GM21360 (cell line): ENCODE measurements at regions not wholly inside any gene's neighbourhood (a gene's known extent, or its start where the extent isn't known, plus 50 kb on each side); places are given as distances from the start of the nearest gene placed in this dataset.
"Not testable (repeated sequence)": the region's sequence is repeated elsewhere in the genome, so short reads cannot be mapped to it uniquely, and the experiment has no call there.

Source experiments
- ATAC-seq: cut with Tn5 transposase; IDR thresholded peaks from one replicate; pipeline ENCODE4 v1.9.1; 2021; ENCODE audit warnings: mild to moderate bottlenecking, moderate library complexity; ENCODE audit not compliant: unreplicated experiment

- ATAC-seq, result no peak
Observed at GRCh38 chr3:181974198-181974597, 262.5 kb downstream of the SOX2 start.

DNA sequence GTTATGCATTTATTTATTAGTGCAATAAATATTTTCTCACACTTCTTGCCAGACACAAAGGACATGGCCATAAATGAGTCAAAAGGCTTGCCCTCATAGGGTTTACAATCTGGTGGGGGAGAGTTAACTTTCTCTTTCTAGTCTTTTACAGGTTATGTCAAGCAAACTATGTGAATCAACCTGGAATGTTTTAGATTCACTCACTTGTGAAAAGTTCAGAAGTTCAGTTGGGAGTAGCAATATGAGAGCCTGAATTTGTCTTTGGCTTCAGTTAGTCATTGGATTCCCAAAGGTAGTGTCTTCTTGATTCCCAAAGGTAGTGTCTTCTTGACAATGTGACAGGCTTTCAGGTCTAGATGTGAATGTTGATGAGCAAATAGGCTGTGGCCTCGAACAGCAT, 264.8 kb downstream of the SOX2 start:
- ATAC-seq, result no peak

DNA sequence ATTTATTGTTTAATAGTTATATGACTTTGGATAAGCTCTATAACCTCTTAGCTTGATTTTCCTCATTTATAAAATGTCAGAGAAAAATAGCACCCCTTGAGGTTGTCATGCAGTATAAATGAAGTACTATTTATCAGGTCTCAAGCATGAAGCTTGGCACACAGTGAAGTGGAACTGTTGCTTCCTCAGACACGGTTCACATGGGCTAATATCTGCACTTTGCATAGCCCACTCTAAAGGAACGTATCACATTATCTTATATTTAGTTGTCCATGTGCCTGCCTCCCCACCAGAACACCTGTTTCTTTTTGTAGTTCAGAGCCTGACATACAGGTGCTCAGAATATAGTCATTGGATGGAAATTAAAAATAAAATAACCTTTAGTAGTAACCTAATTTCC, 273.7 kb downstream of the SOX2 start:
- no peak for ATAC-seq

GRCh38 chr3:181987736-181988135, 276.0 kb downstream of the SOX2 start:
- no peak for ATAC-seq

DNA sequence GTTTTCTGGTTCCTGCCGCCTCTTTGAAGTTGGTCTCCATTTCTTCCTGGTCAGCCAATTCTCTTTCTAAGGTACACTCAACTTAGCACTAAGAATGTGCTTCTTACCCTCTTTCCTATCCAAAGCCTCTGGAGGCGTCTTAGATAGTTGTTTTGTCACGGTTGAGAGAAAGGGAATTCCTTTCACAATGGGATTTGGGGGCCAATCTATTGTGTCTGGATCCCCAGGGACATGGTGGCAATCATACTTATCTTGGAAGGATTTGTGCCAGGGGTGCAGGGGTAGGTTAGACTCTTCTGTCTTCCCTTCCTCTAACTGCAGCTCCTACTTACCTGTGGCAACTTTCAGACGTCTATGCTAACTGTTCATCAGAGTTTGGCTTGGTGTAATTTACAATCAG, 287.1 kb downstream of the SOX2 start:
- no peak for ATAC-seq

DNA sequence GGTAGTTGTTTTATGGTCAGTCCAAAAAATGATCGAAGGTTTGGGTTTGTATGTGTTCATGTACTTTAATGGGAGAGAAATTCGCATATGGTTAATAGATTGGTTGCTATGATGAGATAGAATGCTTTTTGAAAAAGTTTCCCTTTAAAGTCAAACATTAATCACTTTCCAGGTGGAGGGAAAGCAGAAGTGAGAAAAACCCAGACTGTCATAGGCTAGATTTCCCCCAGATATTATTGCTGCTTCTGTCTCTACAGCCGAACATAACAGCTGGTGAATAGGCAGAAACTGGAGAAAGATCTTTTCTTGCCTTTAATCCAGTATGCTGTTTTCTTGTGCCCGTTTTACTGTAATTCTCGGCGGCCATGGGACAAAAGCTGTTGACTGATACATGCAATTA, 287.6 kb downstream of the SOX2 start:
- peak; percentile 54 for ATAC-seq

DNA sequence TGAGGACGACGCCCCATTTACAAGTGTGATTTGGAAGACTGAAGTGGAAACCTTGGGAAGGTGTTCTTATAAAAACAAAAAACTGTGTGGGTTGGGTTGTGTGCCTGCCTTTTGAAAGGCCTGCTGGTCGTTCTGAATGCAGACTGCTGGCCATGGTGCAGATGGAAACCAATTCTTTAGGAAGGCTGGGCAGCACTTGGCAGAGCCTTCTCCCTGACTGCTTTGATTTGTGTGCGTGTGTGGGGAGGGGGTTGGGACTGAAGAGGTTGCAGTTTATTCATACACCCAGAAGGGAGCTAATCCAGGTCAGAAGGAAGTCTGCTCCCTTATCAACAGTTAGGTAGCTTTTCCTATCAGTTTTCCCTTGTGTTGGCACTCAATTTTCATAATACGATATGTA, 288.7 kb downstream of the SOX2 start:
- ATAC-seq, result no peak

DNA sequence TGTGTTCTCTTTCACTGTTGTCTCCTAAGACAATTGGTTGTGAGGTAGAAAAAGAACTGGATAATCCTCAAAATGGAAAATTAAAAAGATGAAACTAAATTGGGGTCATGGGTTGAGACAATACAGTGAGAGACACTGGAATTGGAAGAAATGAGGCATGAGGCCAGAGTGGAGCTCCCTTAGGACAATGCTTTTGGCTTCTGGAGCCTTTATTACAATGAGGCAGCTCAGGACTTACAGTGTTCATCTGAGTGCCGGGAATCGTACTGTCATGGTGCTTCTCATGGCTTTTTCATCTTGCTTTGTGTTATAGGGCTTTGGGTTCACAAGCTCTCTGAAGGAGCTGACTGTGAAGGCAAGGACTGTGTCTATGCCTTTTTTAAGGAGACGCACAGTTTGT, 293.5 kb downstream of the SOX2 start:
- ATAC-seq, result no peak

DNA sequence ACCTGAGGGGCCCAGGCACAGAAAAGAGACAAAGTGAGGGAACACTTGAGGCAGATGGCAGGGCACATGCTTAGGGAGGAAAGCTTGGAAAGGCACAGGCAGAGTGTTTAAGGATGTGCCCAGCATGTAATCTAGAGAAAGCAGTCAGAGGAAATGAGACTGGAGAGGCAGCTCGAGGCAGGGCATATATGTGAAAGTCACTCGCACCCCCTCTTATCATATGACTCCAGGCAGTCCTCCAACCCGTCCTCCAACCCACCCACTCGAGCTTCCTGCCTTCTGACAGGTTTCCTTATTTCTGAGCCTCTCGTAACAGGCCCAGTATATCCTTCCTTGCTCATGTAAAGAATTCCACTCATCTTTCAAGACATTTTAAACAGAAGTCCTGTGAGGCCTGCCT, 294.0 kb downstream of the SOX2 start:
- no peak for ATAC-seq

- ATAC-seq, result no peak
Observed at GRCh38 chr3:182006431-182006830, 294.7 kb downstream of the SOX2 start.

DNA sequence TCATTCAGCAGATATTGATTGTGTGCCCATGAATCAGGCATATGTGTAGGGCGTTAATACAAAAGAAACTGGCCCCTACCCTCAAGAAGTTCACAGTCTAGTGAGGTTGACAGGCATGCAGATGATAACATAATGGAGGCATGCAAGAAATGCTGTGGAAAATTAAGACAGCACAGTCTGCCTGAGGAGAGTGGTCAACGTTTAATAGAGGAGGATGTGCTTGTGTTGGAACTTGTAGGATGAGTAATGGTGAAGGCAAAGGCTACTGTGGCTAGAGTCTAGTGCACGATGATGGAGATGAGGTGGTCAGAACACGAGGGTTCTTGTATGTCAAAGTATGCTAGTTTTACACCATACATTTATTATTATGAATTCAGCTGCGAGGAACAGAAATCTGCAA, 295.7 kb downstream of the SOX2 start:
- no peak for ATAC-seq

DNA sequence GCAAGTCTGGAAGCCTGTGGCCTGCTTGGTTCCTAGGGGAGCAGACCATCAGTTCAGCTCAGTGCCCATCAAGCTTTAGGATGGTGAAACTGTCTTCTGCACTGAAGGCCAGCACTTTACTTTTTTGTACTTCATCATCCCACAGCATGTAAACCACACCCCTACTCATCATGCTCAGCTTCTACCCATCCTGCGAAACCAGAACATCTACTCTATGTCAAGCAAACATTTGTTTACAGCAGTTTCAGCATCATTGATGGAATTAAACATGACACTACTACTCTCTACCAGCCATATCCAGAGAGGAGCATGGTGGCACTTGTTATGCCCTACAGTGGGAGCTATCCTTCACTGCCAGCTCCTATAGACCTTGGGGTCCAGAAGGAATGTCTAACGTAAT, 306.6 kb downstream of the SOX2 start:
- no peak for ATAC-seq

GRCh38 chr3:182019926-182020325, 308.2 kb downstream of the SOX2 start:
- ATAC-seq, result no peak

DNA sequence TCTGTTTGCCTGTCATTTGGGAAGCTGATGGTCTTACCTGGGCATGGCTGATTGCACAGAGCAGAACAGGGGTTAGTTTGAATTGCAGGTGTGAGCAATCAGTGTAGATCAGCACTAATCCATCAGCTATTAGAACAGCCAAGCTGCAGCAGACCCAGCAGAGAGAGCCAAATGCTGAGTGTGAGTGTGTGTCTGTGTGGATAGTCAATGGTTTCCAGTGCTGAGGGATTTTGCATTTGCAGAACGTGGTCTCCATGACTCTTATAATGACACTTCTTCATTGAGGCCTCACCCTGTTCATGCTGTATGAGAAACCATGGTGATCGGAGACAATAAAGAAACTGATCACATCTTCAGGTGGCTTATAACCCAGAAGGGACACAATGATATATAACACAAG, 312.1 kb downstream of the SOX2 start:
- ATAC-seq, result no peak

DNA sequence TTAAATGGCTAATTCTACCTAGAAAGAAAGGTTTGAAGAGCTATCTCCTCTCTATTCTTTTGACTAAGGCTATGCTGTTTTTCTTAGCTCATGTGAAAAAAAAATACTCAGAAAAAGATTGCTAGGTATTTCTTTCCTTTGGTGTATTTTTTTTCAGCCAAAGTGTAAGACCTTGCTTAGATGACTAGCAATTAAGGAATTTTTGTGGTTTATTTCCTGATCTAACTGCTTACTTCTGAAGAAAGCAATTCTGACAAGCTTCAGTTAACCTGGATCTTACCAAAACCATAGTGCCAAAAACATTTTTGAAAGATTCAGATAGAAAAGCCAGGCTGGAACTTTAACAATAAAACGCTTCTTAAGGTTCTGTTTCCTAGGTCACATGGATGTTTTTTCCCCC, 315.6 kb downstream of the SOX2 start:
- no peak for ATAC-seq

GRCh38 chr3:182028081-182028480, 316.4 kb downstream of the SOX2 start:
- no peak for ATAC-seq

DNA sequence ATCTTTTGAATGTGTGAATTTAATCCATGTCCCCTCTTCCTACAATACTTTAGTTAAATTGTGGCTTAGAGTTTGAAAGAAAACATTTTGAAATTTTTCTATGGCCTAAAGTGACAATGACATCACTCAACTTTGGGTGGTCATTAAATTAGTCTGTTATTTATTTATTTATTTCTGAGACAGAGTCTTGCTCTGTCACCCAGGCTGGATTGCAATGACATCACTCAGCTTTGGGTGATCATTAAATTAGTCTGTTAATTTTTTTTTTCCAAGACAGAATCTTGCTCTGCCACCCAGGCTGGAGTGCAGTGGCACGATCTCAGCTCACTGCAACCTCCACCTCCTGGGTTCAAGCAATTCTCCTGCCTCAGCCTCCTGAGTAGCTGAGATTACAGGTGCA, 322.5 kb downstream of the SOX2 start:
- ATAC-seq, result not testable (repeated sequence)

GRCh38 chr3:182035324-182035723, 323.6 kb downstream of the SOX2 start:
- no peak for ATAC-seq

GRCh38 chr3:182036382-182036781, 324.7 kb downstream of the SOX2 start:
- no peak for ATAC-seq

DNA sequence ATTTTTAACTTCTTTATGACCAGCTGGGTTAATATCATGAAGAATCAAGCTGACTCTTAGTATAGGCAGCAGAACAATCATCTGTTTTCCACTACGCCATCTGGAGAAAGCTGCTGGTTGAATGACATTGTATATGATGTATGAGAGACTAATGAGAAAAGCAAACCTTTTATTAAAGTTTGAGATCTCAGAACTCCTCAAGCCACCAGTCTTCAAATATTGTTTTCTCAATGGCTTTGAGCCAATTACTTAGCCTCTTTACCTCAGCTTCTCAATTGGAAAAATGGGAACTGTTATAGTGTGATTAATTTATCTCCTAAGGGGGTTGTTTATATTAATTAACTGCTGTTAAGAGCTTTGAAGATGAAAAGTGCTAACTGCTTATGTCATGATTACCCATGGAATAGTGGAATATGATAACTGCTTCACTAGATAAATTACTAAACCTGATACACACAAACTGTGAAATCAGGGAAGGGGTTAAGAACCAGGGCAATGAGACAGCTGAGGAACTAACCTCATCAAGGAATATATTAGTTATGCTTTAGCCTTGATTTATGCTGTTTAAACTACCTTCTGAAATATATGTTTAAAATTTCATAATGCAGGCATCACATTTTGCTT, 330.1 kb downstream of the SOX2 start:
- no peak for ATAC-seq

DNA sequence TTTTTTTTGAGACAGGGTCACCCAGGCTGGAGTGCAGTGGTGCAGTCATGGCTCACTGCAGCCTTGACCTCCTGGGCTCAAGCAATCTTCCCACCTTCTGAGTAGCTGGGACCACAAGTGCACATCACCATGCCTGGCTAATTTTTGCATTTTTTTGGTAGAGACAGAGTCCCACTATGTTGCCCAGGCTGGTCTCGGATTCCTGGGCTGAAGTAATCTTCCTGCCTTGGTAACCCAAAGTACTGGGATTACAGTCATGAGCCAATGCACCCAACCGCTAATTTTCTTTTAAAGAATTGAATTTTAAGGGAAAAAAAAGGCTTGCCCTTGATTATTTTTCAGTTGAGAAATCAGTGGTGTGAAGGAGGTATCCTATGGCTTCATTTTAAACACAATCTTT, 334.0 kb downstream of the SOX2 start:
- ATAC-seq, result no peak

DNA sequence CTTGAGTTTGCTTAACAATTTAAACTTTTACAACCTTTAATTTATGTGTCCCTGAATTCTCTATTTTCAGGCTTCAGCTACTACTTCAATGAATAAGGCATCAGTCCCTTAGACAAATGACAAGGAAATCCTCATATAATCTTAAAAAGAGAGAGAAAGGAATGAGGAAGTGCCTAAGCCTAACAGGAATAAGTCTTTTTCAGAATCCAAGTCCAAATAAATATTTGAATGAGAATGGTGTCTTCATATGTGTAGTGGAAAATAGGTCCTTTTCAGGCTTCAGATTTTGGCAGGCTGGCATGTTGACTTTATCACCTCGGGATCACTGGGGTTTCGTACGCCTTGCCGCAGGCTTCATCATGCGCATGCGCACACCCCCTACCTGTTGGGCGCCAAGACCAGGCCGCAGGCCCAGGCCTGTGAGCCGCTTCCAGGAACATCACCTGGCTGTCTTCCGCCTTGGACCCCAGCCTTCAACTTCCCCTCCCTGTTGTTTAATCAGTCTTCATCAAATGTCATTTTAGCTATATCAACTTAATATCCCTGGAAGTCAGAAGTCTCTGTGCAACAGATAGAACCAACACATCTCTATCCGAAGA, 334.5 kb downstream of the SOX2 start:
- no peak for ATAC-seq

GRCh38 chr3:182050932-182051331, 339.2 kb downstream of the SOX2 start:
- ATAC-seq, result no peak
